WTC11 (cell line): ENCODE measurements at regions not wholly inside any gene's neighbourhood (a gene's known extent, or its start where the extent isn't known, plus 50 kb on each side); places are given as distances from the start of the nearest gene placed in this dataset.
A peak's percentile ranks its signal among the peaks of the same experiment; 100 is the strongest.

Source experiments
- ATAC-seq: fragments of 200-7000 bp; cut with Tn5 transposase; 2 replicates; pipeline ENCODE4 v1.10.0; 2021; ENCODE audit warnings: mild to moderate bottlenecking, moderate library complexity
- CTCF ChIA-PET: fragments of 300-600 bp; sonication (Branson Sonifier 250); formaldehyde crosslinking; loops from one replicate; lab custom pipeline; 2021; ENCODE audit warnings: antibody characterized with exemption; lab: Charles Lee
- POLR2A ChIA-PET: fragments of 350-600 bp; sonication (Branson Sonifier 250); formaldehyde crosslinking; loops from one replicate; lab custom pipeline; 2021; ENCODE audit warnings: antibody characterized with exemption; lab: Charles Lee
- DNase-seq: peaks from one replicate; pipeline ENCODE4 v3.0.0; 2021; ENCODE audit warnings: low spot score
- H3K27ac Mint-ChIP-seq: 2 replicates; pipeline ENCODE4 v1.8.0; 2021; ENCODE audit warnings: mixed read lengths
- H3K27me3 Mint-ChIP-seq: 2 replicates; pipeline ENCODE4 v1.8.0; 2021; ENCODE audit warnings: low read depth, mild to moderate bottlenecking, moderate library complexity, mixed read lengths
- H3K36me3 Mint-ChIP-seq: 2 replicates; pipeline ENCODE4 v1.8.0; 2021; ENCODE audit warnings: mixed read lengths
- H3K4me1 Mint-ChIP-seq: 2 replicates; pipeline ENCODE4 v1.8.0; 2022; ENCODE audit warnings: mixed read lengths
- H3K4me3 Mint-ChIP-seq: 2 replicates; pipeline ENCODE4 v1.8.0; 2021; ENCODE audit warnings: mild to moderate bottlenecking, moderate library complexity, mixed read lengths
- H3K9me3 Mint-ChIP-seq: 2 replicates; pipeline ENCODE4 v1.8.0; 2021; ENCODE audit warnings: mixed read lengths
- AFF4 ChIP-seq: sonication (generic); formaldehyde crosslinking; IDR thresholded peaks from 2 replicates; pipeline ENCODE4 v1.8.1; 2023; ENCODE audit warnings: mild to moderate bottlenecking, missing genetic modification reagents, borderline replicate concordance
- ARID4B ChIP-seq: sonication (generic); formaldehyde crosslinking; IDR thresholded peaks from 2 replicates; pipeline ENCODE4 v1.8.0; 2023; ENCODE audit warnings: missing genetic modification reagents, mild to moderate bottlenecking, borderline replicate concordance
- ATF6 ChIP-seq: sonication (generic); formaldehyde crosslinking; IDR thresholded peaks from 2 replicates; pipeline ENCODE4 v1.8.1; 2023; ENCODE audit warnings: mild to moderate bottlenecking, missing genetic modification reagents
- E2F5 ChIP-seq: sonication (generic); formaldehyde crosslinking; IDR thresholded peaks from 2 replicates; pipeline ENCODE4 v1.8.1; 2022; ENCODE audit warnings: mild to moderate bottlenecking, moderate library complexity, missing genetic modification reagents
- GABPB1 ChIP-seq: sonication (generic); formaldehyde crosslinking; IDR thresholded peaks from 2 replicates; pipeline ENCODE4 v1.8.1; 2023; ENCODE audit warnings: mild to moderate bottlenecking, missing genetic modification reagents
- GTF2I ChIP-seq: fragments of 250-450 bp; sonication (Bioruptor Pico); conservative IDR thresholded peaks from 2 replicates; pipeline ENCODE4 v1.4.0; 2021; ENCODE audit warnings: mild to moderate bottlenecking
- NR2C2 ChIP-seq: sonication (generic); formaldehyde crosslinking; IDR thresholded peaks from 2 replicates; pipeline ENCODE4 v1.8.0; 2022; ENCODE audit warnings: mild to moderate bottlenecking, missing genetic modification reagents
- PREB ChIP-seq: sonication (generic); formaldehyde crosslinking; IDR thresholded peaks from 2 replicates; pipeline ENCODE4 v1.8.1; 2022; ENCODE audit warnings: mild to moderate bottlenecking, missing genetic modification reagents, moderate library complexity, borderline replicate concordance
- SOX15 ChIP-seq: fragments of 250-450 bp; sonication (Bioruptor Pico); IDR thresholded peaks from 2 replicates; pipeline ENCODE4 v1.9.0; 2021; ENCODE audit warnings: mild to moderate bottlenecking
- STAT6 ChIP-seq: sonication (generic); formaldehyde crosslinking; conservative IDR thresholded peaks from 2 replicates; pipeline ENCODE4 v1.8.1; 2023; ENCODE audit warnings: mild to moderate bottlenecking, low read depth, missing genetic modification reagents, moderate library complexity
- TCF7 ChIP-seq: sonication (generic); formaldehyde crosslinking; IDR thresholded peaks from 2 replicates; pipeline ENCODE4 v1.8.0; 2022; ENCODE audit warnings: mild to moderate bottlenecking, low read depth, missing genetic modification reagents, moderate library complexity
- TEAD4 ChIP-seq: sonication (generic); formaldehyde crosslinking; IDR thresholded peaks from 2 replicates; pipeline ENCODE4 v1.8.0; 2022; ENCODE audit warnings: mild to moderate bottlenecking, missing genetic modification reagents
- TP53 ChIP-seq: sonication (generic); formaldehyde crosslinking; IDR thresholded peaks from 2 replicates; pipeline ENCODE4 v1.8.1; 2023; ENCODE audit warnings: mild to moderate bottlenecking, missing genetic modification reagents
- ZNF281 ChIP-seq: sonication (generic); formaldehyde crosslinking; IDR thresholded peaks from 2 replicates; pipeline ENCODE4 v1.8.0; 2023; ENCODE audit warnings: mild to moderate bottlenecking, missing genetic modification reagents

GRCh38 chr12:105464406-105464805 lies 133.9 kb downstream of the C12orf75 start (continued):
- TF ChIP-seq ATF6 (CRISPR knock-in tag) (no peak), SOX15 (CRISPR knock-in tag) (no peak), TP53 (CRISPR knock-in tag) (no peak), ARID4B (no peak), TEAD4 (CRISPR knock-in tag) (no peak), E2F5 (CRISPR knock-in tag) (no peak), STAT6 (CRISPR knock-in tag) (no peak)
- TF ChIP-seq, all 79 proteins: peak for 0

GRCh38 chr12:105466231-105466900 lies 135.9 kb downstream of the C12orf75 start:
- Mint-ChIP-seq H3K9me3 (no peaks in the 10 kb centered on the region), H3K27me3 (no peaks in the 10 kb centered on the region; the same call in 1 of the 2 replicates), H3K4me1 (peaks cover 24% of the 10 kb centered on the region), H3K36me3 (no peaks in the 10 kb centered on the region), H3K27ac (0 out of 2 replicates have a peak overlapping the region, but pooled peaks have one; percentile 5), H3K4me3 (no peak overlapping the region)
- TF ChIP-seq GABPB1 (no peak), NR2C2 (CRISPR knock-in tag) (no peak), TCF7 (no peak), AFF4 (CRISPR knock-in tag) (no peak), GTF2I (0 out of 2 replicates have a peak, but pooled peaks have one; percentile 44), PREB (no peak), TP53 (CRISPR knock-in tag) (no peak), ZNF281 (no peak)
- ATAC-seq (no peak), DNase-seq (no peak)
- ChIA-PET CTCF (interaction anchor here (1.5 kb wide), 1 partner anchor 37 kb away, joined by 4 read pairs; no protein-coding TSS in a partner anchor), POLR2A (no interaction called here)
